GM12892 (cell line): ENCODE measurements at regions not wholly inside any gene's neighbourhood (a gene's known extent, or its start where the extent isn't known, plus 50 kb on each side); places are given as distances from the start of the nearest gene placed in this dataset.

Experiments
- POLR2A ChIP-seq: IDR thresholded peaks from 2 replicates; pipeline ENCODE4 v1.6.1; 2011; ENCODE audit warnings: low read depth, low read length, control low read depth
- POLR2AphosphoS5 ChIP-seq: IDR thresholded peaks from 2 replicates; pipeline ENCODE4 v1.6.1; 2011; ENCODE audit warnings: low read depth, low read length, control low read depth
- TAF1 ChIP-seq: IDR thresholded peaks from 2 replicates; pipeline ENCODE4 v1.6.1; 2011; ENCODE audit warnings: low read depth, mild to moderate bottlenecking, control low read depth, low read length, borderline replicate concordance

- TF ChIP-seq POLR2A (no peak), POLR2AphosphoS5 (no peak), TAF1 (no peak)
Measured at GRCh38 chr5:161235569-161235968, 311.0 kb downstream of the GABRB2 start.
